SW480 (cell line): ENCODE measurements at regions not wholly inside any gene's neighbourhood (a gene's known extent, or its start where the extent isn't known, plus 50 kb on each side); places are given as distances from the start of the nearest gene placed in this dataset.

ENCODE experiments used
- DNase-seq: peaks from one replicate; pipeline ENCODE4 v3.0.0-alpha.2; 2016; ENCODE audit warnings: low spot score

- DNase-seq = no peak
Observed at GRCh38 chr12:62995097-62995496, 60.1 kb upstream of the PPM1H start.

DNA sequence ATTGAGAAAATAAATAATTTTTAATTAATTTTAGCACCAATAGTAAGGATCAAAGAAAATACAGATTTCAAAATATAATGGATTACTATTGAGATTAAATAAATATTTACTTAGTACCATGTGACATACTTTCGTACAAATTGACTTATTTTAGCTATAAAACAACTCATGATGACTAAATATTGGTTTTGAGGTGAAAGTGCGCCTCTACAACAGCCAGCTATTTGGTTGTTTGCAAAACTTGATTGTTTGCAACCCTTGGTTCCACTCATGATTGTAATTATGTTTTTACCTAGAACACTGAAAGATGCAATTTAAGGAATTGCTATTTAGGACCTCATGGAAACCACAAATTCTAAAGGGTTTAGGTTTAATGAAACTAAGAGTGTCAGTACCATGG, 51.9 kb upstream of the PPM1H start:
- DNase-seq = no peak
